ENCODE measurements at regions not wholly inside any gene's neighbourhood (a gene's known extent, or its start where the extent isn't known, plus 50 kb on each side); places are given as distances from the start of the nearest gene placed in this dataset.
"Not testable (repeated sequence)": the region's sequence is repeated elsewhere in the genome, so short reads cannot be mapped to it uniquely, and the experiment has no call there.

DNA sequence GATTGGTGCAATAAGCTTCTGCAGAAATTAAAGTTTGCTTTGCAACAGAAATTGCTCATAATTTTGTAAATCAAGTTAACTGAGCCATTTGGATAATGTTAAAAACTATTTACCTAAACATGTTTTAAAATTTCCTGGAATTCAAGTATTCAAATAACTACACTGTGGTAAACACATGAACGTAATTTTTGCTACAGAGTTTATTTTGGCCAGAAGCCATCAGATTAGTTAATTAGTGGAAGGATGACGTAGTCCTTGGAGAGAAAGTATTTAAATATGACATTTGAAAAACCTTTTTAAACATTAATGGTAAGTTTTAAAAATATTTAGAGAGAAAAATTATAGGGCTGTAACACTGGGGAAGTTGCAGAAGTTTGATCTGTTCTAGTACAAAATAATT, 121.2 kb upstream of the UST start:
- H3K27me3 ChIP-seq (ENCODE audit: control insufficient read depth in 2 of 2, insufficient read depth in 1 of 2, low read length in 1 of 2): no peaks in the 10 kb centered on the region
- H3K4me3 ChIP-seq (ENCODE audit: low read length in 2 of 2): no peak overlapping the region
- H3K9me3 ChIP-seq (ENCODE audit: control insufficient read depth in 2 of 2, insufficient read depth in 1 of 2, low read length in 1 of 2): no peaks in the 10 kb centered on the region
- 94% methylated on average over 2 of the region's 2 CpGs for WGBS
- peaks cover 0 to 11% of the 10 kb centered on the region in 2 donors for H3K4me1 ChIP-seq (ENCODE audit: control insufficient read depth in 2 of 2, insufficient read depth in 2 of 2, low read length in 2 of 2)
- no peaks in the 10 kb centered on the region for H3K36me3 ChIP-seq (ENCODE audit: control insufficient read depth in 2 of 2, insufficient read depth in 2 of 2, low read length in 1 of 2)
- DNase-seq (ENCODE audit: low read depth in 6 of 9, low spot score in 9 of 9): no peak
- H3K27ac ChIP-seq (ENCODE audit: low read depth in 1 of 2, low read length in 1 of 2): no peak overlapping the region

DNA sequence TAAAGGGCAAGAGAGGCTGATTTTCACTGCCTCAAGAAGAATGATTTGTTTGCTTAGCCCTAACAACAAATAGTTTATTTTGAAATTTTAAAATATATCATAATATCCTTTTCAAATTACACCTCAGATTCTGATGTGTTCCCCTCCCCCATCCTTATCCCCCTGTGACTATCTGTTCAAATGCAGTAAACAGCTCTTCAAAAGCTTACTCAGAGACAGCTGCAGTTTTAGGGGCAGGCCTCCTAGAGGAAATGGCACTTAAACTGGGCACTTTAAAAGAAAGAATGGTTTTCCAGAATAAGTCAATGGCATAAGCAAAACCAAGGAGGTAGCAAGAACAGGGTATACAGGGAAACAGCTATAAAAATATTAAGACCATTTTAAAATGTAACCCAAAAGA, 118.6 kb upstream of the UST start:
- Histone ChIP-seq H3K27me3 (ENCODE audit: control insufficient read depth in 2 of 2, insufficient read depth in 1 of 2, low read length in 1 of 2) (no peaks in the 10 kb centered on the region), H3K9me3 (ENCODE audit: control insufficient read depth in 2 of 2, insufficient read depth in 1 of 2, low read length in 1 of 2) (no peaks in the 10 kb centered on the region), H3K4me3 (ENCODE audit: low read length in 2 of 2) (no peak overlapping the region), H3K36me3 (ENCODE audit: control insufficient read depth in 2 of 2, insufficient read depth in 2 of 2, low read length in 1 of 2) (no peaks in the 10 kb centered on the region), H3K4me1 (ENCODE audit: control insufficient read depth in 2 of 2, insufficient read depth in 2 of 2, low read length in 2 of 2) (peaks cover 0 to 11% of the 10 kb centered on the region in 2 donors), H3K27ac (ENCODE audit: low read depth in 1 of 2, low read length in 1 of 2) (peak overlapping the region in 1 of 2 donors; percentile 77)
- DNase-seq (ENCODE audit: low read depth in 6 of 9, low spot score in 9 of 9): peak in 7 of 9 donors; percentile 8 to 70 (median 38)

DNA sequence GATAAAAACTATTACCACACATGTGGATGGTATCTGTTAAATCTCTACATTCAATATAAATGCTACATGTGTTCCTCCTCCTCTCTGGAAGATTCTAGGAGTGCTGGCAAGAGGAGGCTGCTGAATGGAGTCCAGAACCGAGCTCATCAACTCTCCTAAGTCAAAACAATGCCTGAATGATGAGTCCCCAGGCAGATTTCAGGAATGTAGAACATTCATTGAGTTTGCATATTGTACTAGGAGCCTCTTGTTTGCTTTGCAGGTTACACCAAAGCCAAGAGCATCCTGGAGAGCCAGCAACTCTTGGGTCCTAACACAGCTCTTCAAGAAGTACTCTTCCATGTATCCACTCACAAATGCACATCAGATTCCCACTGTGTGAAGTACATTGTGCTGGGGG, 117.6 kb upstream of the UST start:
- Histone ChIP-seq H3K4me3 (ENCODE audit: low read length in 2 of 2) (no peak overlapping the region), H3K4me1 (ENCODE audit: control insufficient read depth in 2 of 2, insufficient read depth in 2 of 2, low read length in 2 of 2) (peaks cover 0 to 11% of the 10 kb centered on the region in 2 donors), H3K36me3 (ENCODE audit: control insufficient read depth in 2 of 2, insufficient read depth in 2 of 2, low read length in 1 of 2) (no peaks in the 10 kb centered on the region), H3K27me3 (ENCODE audit: control insufficient read depth in 2 of 2, insufficient read depth in 1 of 2, low read length in 1 of 2) (no peaks in the 10 kb centered on the region), H3K27ac (ENCODE audit: low read depth in 1 of 2, low read length in 1 of 2) (no peak overlapping the region), H3K9me3 (ENCODE audit: control insufficient read depth in 2 of 2, insufficient read depth in 1 of 2, low read length in 1 of 2) (no peaks in the 10 kb centered on the region)
- 91% methylated on average over 1 of the region's 1 CpG for WGBS
- no peak for DNase-seq (ENCODE audit: low read depth in 6 of 9, low spot score in 9 of 9)

GRCh38 chr6:148629592-148630465, 117.0 kb upstream of the UST start:
- no peak overlapping the region for H3K4me3 ChIP-seq (ENCODE audit: low read length in 2 of 2)
- 92% methylated on average over 3 of the region's 3 CpGs for WGBS
- no peak overlapping the region for H3K27ac ChIP-seq (ENCODE audit: low read depth in 1 of 2, low read length in 1 of 2)
- no peaks in the 10 kb centered on the region for H3K36me3 ChIP-seq (ENCODE audit: control insufficient read depth in 2 of 2, insufficient read depth in 2 of 2, low read length in 1 of 2)
- H3K27me3 ChIP-seq (ENCODE audit: control insufficient read depth in 2 of 2, insufficient read depth in 1 of 2, low read length in 1 of 2): no peaks in the 10 kb centered on the region
- DNase-seq (ENCODE audit: low read depth in 6 of 9, low spot score in 9 of 9): no peak
- H3K4me1 ChIP-seq (ENCODE audit: control insufficient read depth in 2 of 2, insufficient read depth in 2 of 2, low read length in 2 of 2): peaks cover 0 to 11% of the 10 kb centered on the region in 2 donors
- H3K9me3 ChIP-seq (ENCODE audit: control insufficient read depth in 2 of 2, insufficient read depth in 1 of 2, low read length in 1 of 2): no peaks in the 10 kb centered on the region

- Histone ChIP-seq H3K27me3 (ENCODE audit: control insufficient read depth in 2 of 2, insufficient read depth in 1 of 2, low read length in 1 of 2) (no peaks in the 10 kb centered on the region), H3K27ac (ENCODE audit: low read depth in 1 of 2, low read length in 1 of 2) (no peak overlapping the region), H3K4me3 (ENCODE audit: low read length in 2 of 2) (no peak overlapping the region), H3K9me3 (ENCODE audit: control insufficient read depth in 2 of 2, insufficient read depth in 1 of 2, low read length in 1 of 2) (no peaks in the 10 kb centered on the region), H3K4me1 (ENCODE audit: control insufficient read depth in 2 of 2, insufficient read depth in 2 of 2, low read length in 2 of 2) (no peaks in the 10 kb centered on the region), H3K36me3 (ENCODE audit: control insufficient read depth in 2 of 2, insufficient read depth in 2 of 2, low read length in 1 of 2) (no peaks in the 10 kb centered on the region)
- 95% methylated on average over 1 of the region's 1 CpG for WGBS
- no peak for DNase-seq (ENCODE audit: low read depth in 6 of 9, low spot score in 9 of 9)
These were observed 111.6 kb upstream of the UST start for GRCh38 chr6:148635070-148635743.

GRCh38 chr6:148641836-148642235, 105.0 kb upstream of the UST start:
- 90% methylated on average over 8 of the region's 8 CpGs for WGBS
- H3K27ac ChIP-seq (ENCODE audit: low read depth in 1 of 2, low read length in 1 of 2); H3K27me3 ChIP-seq (ENCODE audit: control insufficient read depth in 2 of 2, insufficient read depth in 1 of 2, low read length in 1 of 2); H3K9me3 ChIP-seq (ENCODE audit: control insufficient read depth in 2 of 2, insufficient read depth in 1 of 2, low read length in 1 of 2); H3K4me1 ChIP-seq (ENCODE audit: control insufficient read depth in 2 of 2, insufficient read depth in 2 of 2, low read length in 2 of 2); DNase-seq (ENCODE audit: low read depth in 6 of 9, low spot score in 9 of 9); H3K36me3 ChIP-seq (ENCODE audit: control insufficient read depth in 2 of 2, insufficient read depth in 2 of 2, low read length in 1 of 2); H3K4me3 ChIP-seq (ENCODE audit: low read length in 2 of 2): not testable (repeated sequence)

DNA sequence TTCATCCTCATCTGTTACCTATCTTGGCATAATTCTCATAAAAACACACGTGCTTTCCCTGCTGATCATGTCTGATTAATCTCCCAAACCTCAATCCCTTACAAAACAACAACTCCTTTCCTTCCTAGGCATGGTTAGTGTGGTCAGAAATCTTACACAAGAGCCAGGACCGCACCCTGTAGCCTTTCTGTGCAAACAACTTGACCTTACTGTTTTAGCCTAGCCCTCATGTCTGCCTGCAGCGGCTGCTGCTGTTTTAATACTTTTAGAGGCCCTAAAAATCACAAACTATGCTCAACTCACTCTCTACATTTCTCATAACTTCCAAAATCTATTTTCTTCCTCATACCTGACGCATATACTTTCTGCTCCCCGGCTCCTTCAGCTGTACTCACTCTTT, 103.6 kb upstream of the UST start:
- not testable (repeated sequence) for H3K36me3 ChIP-seq (ENCODE audit: control insufficient read depth in 2 of 2, insufficient read depth in 2 of 2, low read length in 1 of 2); H3K4me1 ChIP-seq (ENCODE audit: control insufficient read depth in 2 of 2, insufficient read depth in 2 of 2, low read length in 2 of 2); H3K27ac ChIP-seq (ENCODE audit: low read depth in 1 of 2, low read length in 1 of 2); H3K9me3 ChIP-seq (ENCODE audit: control insufficient read depth in 2 of 2, insufficient read depth in 1 of 2, low read length in 1 of 2); H3K27me3 ChIP-seq (ENCODE audit: control insufficient read depth in 2 of 2, insufficient read depth in 1 of 2, low read length in 1 of 2); DNase-seq (ENCODE audit: low read depth in 6 of 9, low spot score in 9 of 9); H3K4me3 ChIP-seq (ENCODE audit: low read length in 2 of 2)
- WGBS: 94% methylated on average over 3 of the region's 5 CpGs

GRCh38 chr6:148645049-148645448, 101.8 kb upstream of the UST start:
- not testable (repeated sequence) for H3K4me3 ChIP-seq (ENCODE audit: low read length in 2 of 2); H3K27me3 ChIP-seq (ENCODE audit: control insufficient read depth in 2 of 2, insufficient read depth in 1 of 2, low read length in 1 of 2); DNase-seq (ENCODE audit: low read depth in 6 of 9, low spot score in 9 of 9); H3K27ac ChIP-seq (ENCODE audit: low read depth in 1 of 2, low read length in 1 of 2); H3K36me3 ChIP-seq (ENCODE audit: control insufficient read depth in 2 of 2, insufficient read depth in 2 of 2, low read length in 1 of 2); H3K9me3 ChIP-seq (ENCODE audit: control insufficient read depth in 2 of 2, insufficient read depth in 1 of 2, low read length in 1 of 2); H3K4me1 ChIP-seq (ENCODE audit: control insufficient read depth in 2 of 2, insufficient read depth in 2 of 2, low read length in 2 of 2)
- WGBS: 89% methylated on average over 7 of the region's 7 CpGs

- H3K27ac ChIP-seq (ENCODE audit: low read depth in 1 of 2, low read length in 1 of 2): no peak overlapping the region
- H3K27me3 ChIP-seq (ENCODE audit: control insufficient read depth in 2 of 2, insufficient read depth in 1 of 2, low read length in 1 of 2): no peaks in the 10 kb centered on the region
- H3K9me3 ChIP-seq (ENCODE audit: control insufficient read depth in 2 of 2, insufficient read depth in 1 of 2, low read length in 1 of 2): peaks cover 0 to 7% of the 10 kb centered on the region in 2 donors
- H3K4me1 ChIP-seq (ENCODE audit: control insufficient read depth in 2 of 2, insufficient read depth in 2 of 2, low read length in 2 of 2): no peaks in the 10 kb centered on the region
- DNase-seq (ENCODE audit: low read depth in 6 of 9, low spot score in 9 of 9): no peak
- no peak overlapping the region for H3K4me3 ChIP-seq (ENCODE audit: low read length in 2 of 2)
- H3K36me3 ChIP-seq (ENCODE audit: control insufficient read depth in 2 of 2, insufficient read depth in 2 of 2, low read length in 1 of 2): no peaks in the 10 kb centered on the region
- WGBS: 21% methylated on average over 4 of the region's 4 CpGs
These were observed 97.9 kb upstream of the UST start for GRCh38 chr6:148648754-148649453.

Data from thymus (tissue), 11 donors.